Keratinocyte (primary cell): ENCODE measurements at regions not wholly inside any gene's neighbourhood (a gene's known extent, or its start where the extent isn't known, plus 50 kb on each side); places are given as distances from the start of the nearest gene placed in this dataset.

Experiments used
- EZH2 ChIP-seq: IDR thresholded peaks from one replicate; pipeline ENCODE4 v1.6.1; 2012; ENCODE audit warnings: inconsistent platforms, mild to moderate bottlenecking, low read length, moderate library complexity
- TF ChIP-seq, protein P1 (sequence below), 3 experiments: IDR thresholded peaks in 1 of 3; conservative IDR thresholded peaks in 1 of 3; optimal IDR thresholded peaks in 1 of 3; 2 replicates in 2 of 3; 3 replicates in 1 of 3; pipeline versions ENCODE3 to v1.5.1; 2011; ENCODE audit warnings: low read length in 3 of 3, mild to moderate bottlenecking in 3 of 3, moderate library complexity in 2 of 3, control low read depth in 1 of 3, inconsistent platforms in 1 of 3; ENCODE audit not compliant: insufficient read depth in 2 of 3; ENCODE audit errors: extremely low read depth in 1 of 3

DNA sequence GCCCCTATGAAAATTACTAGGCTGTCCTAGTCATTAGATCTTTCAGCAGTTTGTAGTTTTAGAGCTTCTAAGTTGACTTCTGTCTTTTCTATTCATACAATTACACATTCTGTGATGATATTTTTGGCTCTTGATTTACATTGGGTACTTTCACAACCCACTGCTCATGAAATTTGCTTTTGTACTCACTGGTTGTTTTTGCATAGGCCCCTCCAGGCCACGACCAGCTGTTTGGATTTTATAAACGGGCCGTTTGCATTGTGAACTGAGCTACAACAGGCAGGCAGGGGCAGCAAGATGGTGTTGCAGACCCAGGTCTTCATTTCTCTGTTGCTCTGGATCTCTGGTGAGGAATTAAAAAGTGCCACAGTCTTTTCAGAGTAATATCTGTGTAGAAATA lies 193.8 kb downstream of the RPIA start:
- TF ChIP-seq, protein P1, sequence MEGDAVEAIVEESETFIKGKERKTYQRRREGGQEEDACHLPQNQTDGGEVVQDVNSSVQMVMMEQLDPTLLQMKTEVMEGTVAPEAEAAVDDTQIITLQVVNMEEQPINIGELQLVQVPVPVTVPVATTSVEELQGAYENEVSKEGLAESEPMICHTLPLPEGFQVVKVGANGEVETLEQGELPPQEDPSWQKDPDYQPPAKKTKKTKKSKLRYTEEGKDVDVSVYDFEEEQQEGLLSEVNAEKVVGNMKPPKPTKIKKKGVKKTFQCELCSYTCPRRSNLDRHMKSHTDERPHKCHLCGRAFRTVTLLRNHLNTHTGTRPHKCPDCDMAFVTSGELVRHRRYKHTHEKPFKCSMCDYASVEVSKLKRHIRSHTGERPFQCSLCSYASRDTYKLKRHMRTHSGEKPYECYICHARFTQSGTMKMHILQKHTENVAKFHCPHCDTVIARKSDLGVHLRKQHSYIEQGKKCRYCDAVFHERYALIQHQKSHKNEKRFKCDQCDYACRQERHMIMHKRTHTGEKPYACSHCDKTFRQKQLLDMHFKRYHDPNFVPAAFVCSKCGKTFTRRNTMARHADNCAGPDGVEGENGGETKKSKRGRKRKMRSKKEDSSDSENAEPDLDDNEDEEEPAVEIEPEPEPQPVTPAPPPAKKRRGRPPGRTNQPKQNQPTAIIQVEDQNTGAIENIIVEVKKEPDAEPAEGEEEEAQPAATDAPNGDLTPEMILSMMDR (optimal IDR thresholded peaks at IDR 0.05 in 1 of 3, IDR thresholded peaks at IDR 0.05 in 1 of 3, conservative IDR thresholded peaks at IDR 0.05 in 1 of 3; ENCODE audit: extremely low read depth in 1 of 3, insufficient read depth in 2 of 3, low read length in 3 of 3) = no peak
- no peak for TF ChIP-seq EZH2
